SH-SY5Y (cell line): ENCODE measurements at regions not wholly inside any gene's neighbourhood (a gene's known extent, or its start where the extent isn't known, plus 50 kb on each side); places are given as distances from the start of the nearest gene placed in this dataset.

Source experiments
- GATA2 ChIP-seq: IDR thresholded peaks from 2 replicates; pipeline ENCODE4 v1.6.1; 2011; ENCODE audit warnings: mild to moderate bottlenecking, low read depth, low read length
- GATA3 ChIP-seq: IDR thresholded peaks from 2 replicates; pipeline ENCODE4 v1.6.1; 2011; ENCODE audit warnings: low read depth, mild to moderate bottlenecking, low read length, moderate library complexity

DNA sequence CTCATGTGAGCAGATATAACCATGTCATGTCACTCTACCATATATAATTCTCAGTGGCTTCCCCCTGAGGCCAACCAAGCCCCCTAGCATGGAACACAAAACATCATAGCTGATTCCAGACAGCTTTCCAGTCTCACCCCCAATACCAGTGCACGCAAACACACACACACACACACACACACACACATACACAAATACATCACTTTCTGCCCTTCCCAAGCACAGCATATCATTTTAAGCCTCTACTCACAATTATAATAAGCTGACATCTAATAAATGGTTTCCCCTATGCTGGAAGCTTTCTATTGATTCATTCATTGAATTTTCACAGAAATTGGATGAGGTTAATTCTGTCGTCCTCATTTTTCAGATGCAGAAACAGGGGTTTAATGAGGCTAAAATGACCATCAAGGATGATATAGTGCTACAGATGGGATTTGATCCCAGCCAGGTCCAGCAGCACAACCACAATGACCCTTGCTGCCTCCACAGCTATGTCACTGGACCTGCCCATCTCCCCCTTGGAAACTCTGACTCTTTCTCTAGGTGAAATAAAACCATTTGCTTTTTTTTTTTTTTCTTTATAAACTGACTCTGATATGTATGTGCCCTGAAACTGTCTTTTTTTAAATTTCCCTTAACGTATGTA lies 131.1 kb downstream of the TMEM114 start:
- TF ChIP-seq GATA3 (no peak), GATA2 (no peak)
